ENCODE measurements at regions not wholly inside any gene's neighbourhood (a gene's known extent, or its start where the extent isn't known, plus 50 kb on each side); places are given as distances from the start of the nearest gene placed in this dataset.

GRCh38 chr3:102182162-102182561 lies 252.7 kb upstream of the ZPLD1 start:
- DNase-seq (ENCODE audit: low read depth in 2 of 2) = no peak

- no peak for DNase-seq (ENCODE audit: low read depth in 2 of 2)
Observed at GRCh38 chr3:102183186-102183585, 251.6 kb upstream of the ZPLD1 start.

GRCh38 chr3:102183623-102184022 lies 251.2 kb upstream of the ZPLD1 start:
- no peak for DNase-seq (ENCODE audit: low read depth in 2 of 2)

GRCh38 chr3:102189541-102189940 lies 245.3 kb upstream of the ZPLD1 start:
- no peak for DNase-seq (ENCODE audit: low read depth in 2 of 2)

GRCh38 chr3:102189956-102190723 lies 244.7 kb upstream of the ZPLD1 start:
- DNase-seq (ENCODE audit: low read depth in 2 of 2) = no peak

- DNase-seq (ENCODE audit: low read depth in 2 of 2) = no peak
Observed at GRCh38 chr3:102192575-102192974, 242.2 kb upstream of the ZPLD1 start.

- no peak for DNase-seq (ENCODE audit: low read depth in 2 of 2)
Observed at GRCh38 chr3:102193255-102193654, 241.6 kb upstream of the ZPLD1 start.

- DNase-seq (ENCODE audit: low read depth in 2 of 2) = no peak
Observed at GRCh38 chr3:102194001-102194400, 240.8 kb upstream of the ZPLD1 start.

- DNase-seq (ENCODE audit: low read depth in 2 of 2) = no peak
Observed at GRCh38 chr3:102194760-102195159, 240.1 kb upstream of the ZPLD1 start.

- DNase-seq (ENCODE audit: low read depth in 2 of 2) = no peak
Observed at GRCh38 chr3:102195198-102195948, 239.4 kb upstream of the ZPLD1 start.

GRCh38 chr3:102200126-102200525 lies 234.7 kb upstream of the ZPLD1 start:
- no peak for DNase-seq (ENCODE audit: low read depth in 2 of 2)

- DNase-seq (ENCODE audit: low read depth in 2 of 2) = no peak
Observed at GRCh38 chr3:102200560-102200959, 234.3 kb upstream of the ZPLD1 start.

- DNase-seq (ENCODE audit: low read depth in 2 of 2) = no peak
Observed at GRCh38 chr3:102205647-102206046, 229.2 kb upstream of the ZPLD1 start.

- DNase-seq (ENCODE audit: low read depth in 2 of 2) = no peak
Observed at GRCh38 chr3:102206511-102207031, 228.2 kb upstream of the ZPLD1 start.

- DNase-seq (ENCODE audit: low read depth in 2 of 2) = no peak
Observed at GRCh38 chr3:102207151-102207571, 227.7 kb upstream of the ZPLD1 start.

GRCh38 chr3:102215166-102215565 lies 219.6 kb upstream of the ZPLD1 start:
- no peak for DNase-seq (ENCODE audit: low read depth in 2 of 2)

- no peak for DNase-seq (ENCODE audit: low read depth in 2 of 2)
Observed at GRCh38 chr3:102223132-102223531, 211.7 kb upstream of the ZPLD1 start.

- DNase-seq (ENCODE audit: low read depth in 2 of 2) = no peak
Observed at GRCh38 chr3:102224171-102224570, 210.6 kb upstream of the ZPLD1 start.

GRCh38 chr3:102225005-102225404 lies 209.8 kb upstream of the ZPLD1 start:
- DNase-seq (ENCODE audit: low read depth in 2 of 2) = no peak

- no peak for DNase-seq (ENCODE audit: low read depth in 2 of 2)
Observed at GRCh38 chr3:102225407-102226132, 209.2 kb upstream of the ZPLD1 start.

- DNase-seq (ENCODE audit: low read depth in 2 of 2) = no peak
Observed at GRCh38 chr3:102226463-102226862, 208.4 kb upstream of the ZPLD1 start.

GRCh38 chr3:102229062-102229655 lies 205.7 kb upstream of the ZPLD1 start:
- DNase-seq (ENCODE audit: low read depth in 2 of 2) = peak; percentile 45 to 58

Measured in stimulated activated CD8-positive, alpha-beta memory T cell treated with anti-CD3 and anti-CD28 coated beads, Interleukin-7, amount 100 ng/mL, for 1 hour (primary cell).